ENCODE measurements at regions not wholly inside any gene's neighbourhood (a gene's known extent, or its start where the extent isn't known, plus 50 kb on each side); places are given as distances from the start of the nearest gene placed in this dataset.

GRCh38 chr1:61620536-61620935, 104.4 kb downstream of the TM2D1 start:
- TF ChIP-seq CTCF (tag by site-specific recombination; IDR thresholded peaks at IDR 0.05) (no peak), KLF9 (tag by site-specific recombination; IDR thresholded peaks at IDR 0.05; ENCODE audit: low read depth) (no peak), ZBTB26 (tag by site-specific recombination; optimal IDR thresholded peaks at IDR 0.05) (no peak), ZNF785 (tag by site-specific recombination; IDR thresholded peaks at IDR 0.05) (no peak), ZNF561 (tag by site-specific recombination; IDR thresholded peaks at IDR 0.05; ENCODE audit: borderline replicate concordance) (no peak), ZNF311 (tag by site-specific recombination; IDR thresholded peaks at IDR 0.05; ENCODE audit: borderline replicate concordance) (no peak), ATF2 (tag by site-specific recombination; IDR thresholded peaks at IDR 0.05; ENCODE audit: low read depth) (no peak), ZNF18 (tag by site-specific recombination; IDR thresholded peaks at IDR 0.05) (no peak), ZNF571 (tag by site-specific recombination; IDR thresholded peaks at IDR 0.05) (no peak), BCL11A (tag by site-specific recombination; IDR thresholded peaks at IDR 0.05; ENCODE audit: low read depth) (no peak), ZNF114 (tag by site-specific recombination; IDR thresholded peaks at IDR 0.05) (no peak)

Measured in HEK293 (cell line).